ENCODE measurements at regions not wholly inside any gene's neighbourhood (a gene's known extent, or its start where the extent isn't known, plus 50 kb on each side); places are given as distances from the start of the nearest gene placed in this dataset.
"Not testable (repeated sequence)": the region's sequence is repeated elsewhere in the genome, so short reads cannot be mapped to it uniquely, and the experiment has no call there.

DNA sequence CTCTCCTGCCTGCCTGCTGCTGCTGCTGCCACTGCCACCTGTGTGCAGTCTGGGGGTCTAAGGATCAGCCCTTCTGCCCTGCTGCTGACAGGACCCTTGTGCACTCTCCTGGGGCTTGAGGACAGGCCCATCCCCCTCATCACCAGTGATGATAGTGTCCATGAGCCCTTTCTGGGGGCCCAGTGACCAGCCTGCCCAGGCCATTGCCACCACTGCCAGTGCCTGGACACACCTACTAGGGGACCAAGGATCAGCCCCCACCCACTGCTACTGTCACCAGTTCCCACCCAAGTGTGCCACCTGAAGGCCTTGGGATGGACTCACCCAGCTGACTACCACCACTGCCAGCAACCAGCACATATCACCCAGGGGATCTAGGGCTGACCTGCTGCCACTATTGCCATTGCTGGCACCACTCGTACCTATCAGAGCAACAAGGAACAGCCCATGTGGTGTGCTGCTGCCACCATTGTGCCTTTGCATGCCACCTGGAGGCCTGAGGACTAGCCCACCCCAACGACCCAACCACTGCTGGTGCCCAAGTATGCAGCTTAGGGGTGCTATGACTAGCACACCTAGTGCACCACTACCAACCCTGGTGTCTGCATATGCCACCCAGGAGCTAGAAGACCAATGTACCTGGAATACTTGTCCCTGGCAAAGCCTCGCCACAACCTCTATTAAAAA, 994.3 kb downstream of the PCDH17 start:
- DNase-seq (ENCODE audit: low read depth), result no peak

DNA sequence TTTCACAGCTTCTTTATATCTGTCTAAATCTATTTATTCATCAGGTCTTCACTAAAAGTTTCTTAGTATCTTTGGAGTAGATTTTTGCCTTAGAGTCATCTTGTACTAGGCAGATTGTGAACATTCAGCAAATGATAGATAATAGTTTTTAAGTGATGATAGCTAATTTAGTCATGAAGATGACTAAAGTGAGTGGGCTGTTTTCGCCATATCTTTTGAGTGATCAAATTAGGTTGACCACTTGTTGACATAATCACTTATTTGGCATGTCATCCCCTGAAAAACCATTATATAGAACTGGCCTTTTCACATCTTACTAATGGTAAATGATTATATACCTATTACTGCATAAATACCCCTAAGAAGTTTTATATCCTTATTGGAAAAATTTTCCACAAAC, 999.2 kb downstream of the PCDH17 start:
- no peak for DNase-seq (ENCODE audit: low read depth)

DNA sequence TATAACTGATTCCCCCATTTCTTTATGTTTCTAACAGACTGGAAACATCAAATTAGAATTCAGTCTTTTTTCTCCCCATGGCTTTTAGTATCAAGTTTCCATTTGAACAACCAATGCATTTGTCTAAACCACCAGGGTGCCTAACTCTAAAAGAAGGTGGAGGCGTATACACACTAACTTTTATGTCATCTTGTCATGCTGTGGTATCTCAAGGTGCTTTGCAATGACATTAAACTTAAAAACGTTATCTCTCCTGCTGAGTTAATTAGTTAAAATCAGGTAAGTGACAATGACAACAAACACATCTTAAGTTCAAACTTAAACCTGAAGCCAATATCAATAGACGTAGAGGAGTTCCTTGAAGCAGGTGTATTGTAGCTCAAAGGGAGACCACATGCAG, 1001.7 kb downstream of the PCDH17 start:
- DNase-seq (ENCODE audit: low read depth), result no peak

DNA sequence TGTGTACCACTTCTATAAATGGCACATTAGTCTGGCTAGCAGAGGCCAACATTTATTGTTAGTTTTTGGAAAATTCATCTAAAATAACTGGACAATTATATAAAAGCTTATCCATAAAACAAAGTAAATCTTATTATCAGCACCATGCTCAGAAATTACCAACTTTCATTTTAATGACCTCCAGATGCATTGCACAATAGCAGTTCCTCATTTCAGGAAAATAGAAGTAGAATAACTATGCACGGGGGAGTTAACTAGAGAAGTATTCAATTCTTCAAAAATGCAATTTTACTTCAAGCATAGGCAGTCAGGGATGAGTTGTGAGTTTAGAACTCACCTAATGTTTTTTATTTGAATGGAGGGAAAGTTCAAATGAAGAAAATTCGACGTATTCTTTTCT, 1023.5 kb downstream of the PCDH17 start:
- DNase-seq (ENCODE audit: low read depth), result no peak

DNA sequence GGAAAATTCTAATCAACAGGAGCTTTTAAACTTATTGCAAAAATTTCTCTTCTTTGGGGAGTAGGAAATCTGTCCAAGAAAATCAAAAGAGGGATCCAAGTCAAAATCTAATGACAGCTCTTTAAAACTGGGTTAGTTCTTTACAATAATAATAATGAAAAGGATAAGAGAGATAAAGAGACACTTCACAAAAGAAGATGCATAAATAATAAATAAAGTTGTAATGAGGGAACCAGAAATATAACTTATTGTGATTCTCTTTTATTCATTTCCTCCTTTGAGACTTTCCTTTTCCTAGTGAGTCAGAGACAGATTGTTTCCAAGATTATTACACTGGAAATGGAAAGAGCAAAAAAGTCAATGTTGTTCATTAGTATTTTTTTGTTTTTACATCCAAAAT, 1029.3 kb downstream of the PCDH17 start:
- no peak for DNase-seq (ENCODE audit: low read depth)

DNA sequence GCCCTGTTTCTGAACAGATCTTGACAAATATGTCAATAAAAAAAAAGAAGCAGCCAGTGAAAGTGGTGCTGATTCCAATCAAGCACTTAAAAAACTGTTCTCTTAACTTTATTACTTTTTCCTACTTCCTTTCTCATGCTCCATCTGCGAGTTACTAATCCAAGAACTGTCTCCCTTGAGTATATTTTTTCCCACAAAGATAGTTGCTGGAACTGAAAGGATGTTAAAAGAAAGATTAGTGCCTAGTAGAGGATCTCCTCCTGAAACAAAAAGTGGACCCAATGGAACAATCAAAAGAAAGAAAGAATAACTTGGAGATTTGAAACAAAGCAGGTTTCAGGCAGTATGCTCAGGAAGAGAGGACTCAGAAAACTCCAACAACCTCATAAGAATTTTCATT, 1034.8 kb downstream of the PCDH17 start:
- DNase-seq (ENCODE audit: low read depth), result no peak

DNA sequence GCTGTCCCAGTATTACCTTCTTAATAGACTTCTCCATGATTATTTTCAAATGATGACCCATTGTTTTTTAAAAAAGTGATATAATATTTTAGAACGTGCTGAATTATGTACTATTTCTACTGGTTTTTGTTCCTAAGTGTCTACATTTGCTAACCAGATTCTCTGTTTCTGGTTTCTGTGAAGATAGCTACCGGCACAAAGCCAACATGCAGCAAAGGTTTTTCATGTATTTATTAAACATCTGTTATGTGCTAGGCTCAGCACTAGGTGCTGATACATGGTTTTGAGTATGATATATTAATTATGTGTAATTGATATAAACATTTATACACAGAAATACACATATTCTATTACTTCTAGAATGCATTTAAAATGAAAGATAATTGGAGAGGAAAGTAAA, 1035.6 kb downstream of the PCDH17 start:
- DNase-seq (ENCODE audit: low read depth), result no peak

DNA sequence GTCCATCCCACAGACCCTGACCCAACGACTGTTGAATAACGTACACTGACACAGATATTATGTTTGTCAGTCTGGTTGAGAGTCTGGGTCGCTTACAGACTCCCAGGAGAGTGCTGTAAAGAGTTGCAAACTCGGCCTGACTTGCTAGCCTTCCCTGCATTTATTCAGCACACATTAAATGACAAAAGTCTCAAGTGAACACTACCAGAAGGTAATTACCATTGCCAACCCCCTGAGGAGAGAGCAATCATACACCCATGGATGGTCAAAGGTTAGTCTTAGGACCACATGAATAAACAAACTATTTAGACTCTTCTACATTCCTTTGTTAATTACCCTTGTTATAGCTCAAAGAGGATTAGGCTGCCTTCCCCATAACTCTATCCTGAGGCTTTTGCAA, 1048.6 kb downstream of the PCDH17 start:
- no peak for DNase-seq (ENCODE audit: low read depth)

DNA sequence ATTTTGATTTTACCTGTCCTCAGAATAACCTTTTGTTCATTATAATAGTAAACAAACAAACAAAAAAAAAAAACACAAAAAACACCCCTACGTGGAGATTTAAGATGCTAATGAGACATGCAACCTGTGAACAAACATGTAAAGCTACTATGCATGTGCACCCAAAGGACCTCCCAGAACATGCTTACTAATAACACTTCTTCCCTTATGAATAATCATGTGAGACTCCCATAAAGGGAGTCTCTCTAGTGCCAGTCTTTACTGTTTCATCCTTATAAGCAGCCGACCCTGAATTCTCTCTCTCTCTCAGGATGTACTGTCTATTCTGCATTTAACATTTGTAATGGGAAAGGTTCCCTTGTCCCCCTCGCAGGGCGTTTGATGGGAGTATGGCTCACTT, 1051.1 kb downstream of the PCDH17 start:
- DNase-seq (ENCODE audit: low read depth), result no peak

DNA sequence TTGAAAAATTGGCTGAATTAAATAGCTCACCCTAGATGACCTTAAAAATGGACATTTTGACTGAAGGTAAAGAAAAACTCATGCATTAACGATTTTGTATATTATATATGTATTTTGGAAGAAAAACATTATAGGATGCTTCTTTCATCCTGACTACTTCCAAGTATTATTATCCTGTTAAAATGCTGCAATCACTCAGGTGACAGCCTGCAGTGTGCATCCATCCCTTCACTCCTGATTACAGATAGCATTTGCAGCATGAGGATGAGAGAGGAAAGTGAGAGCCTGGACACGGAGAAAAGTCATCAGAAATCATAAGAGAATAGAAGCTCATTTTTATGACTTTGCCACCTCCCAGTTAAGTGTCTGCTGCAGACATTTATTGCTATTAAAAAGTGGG, 1055.6 kb downstream of the PCDH17 start:
- no peak for DNase-seq (ENCODE audit: low read depth)

DNA sequence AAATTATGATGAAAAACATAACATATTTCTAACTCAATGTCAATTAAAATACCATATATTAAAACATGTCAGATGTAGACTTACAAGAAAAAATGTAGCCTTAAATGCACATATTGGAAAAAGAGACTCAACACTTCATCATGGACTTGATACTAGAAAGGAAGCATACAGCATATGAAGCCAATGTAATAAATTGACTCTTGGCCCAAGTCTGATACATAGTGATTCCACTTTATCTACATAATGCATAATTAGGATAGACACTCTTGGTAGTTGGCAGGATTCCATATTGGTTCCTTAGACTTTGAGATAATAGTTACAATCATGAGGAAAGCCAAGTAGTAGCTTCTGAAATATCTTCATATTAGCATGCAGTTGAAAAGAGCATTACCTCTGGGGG, 1067.0 kb downstream of the PCDH17 start:
- no peak for DNase-seq (ENCODE audit: low read depth)

DNA sequence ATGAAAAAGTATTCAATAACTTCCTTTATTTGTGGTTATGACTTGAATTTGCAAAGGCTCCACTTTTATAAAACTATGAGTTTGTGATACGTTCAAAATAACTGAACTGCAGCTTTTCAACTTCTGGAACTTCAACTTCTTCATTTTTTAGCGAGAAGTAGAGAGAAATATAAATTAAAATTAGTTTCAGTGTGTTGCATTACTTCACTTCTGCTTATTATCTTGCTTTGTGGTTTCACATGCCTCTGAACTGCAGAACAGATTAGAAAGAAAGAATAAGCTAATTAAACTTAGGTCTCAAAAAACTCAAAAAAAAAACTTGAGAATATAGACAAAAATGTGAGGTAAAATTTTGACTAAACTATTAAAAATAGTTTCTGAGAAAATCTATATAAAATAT, 1073.4 kb downstream of the PCDH17 start:
- DNase-seq (ENCODE audit: low read depth), result no peak

DNA sequence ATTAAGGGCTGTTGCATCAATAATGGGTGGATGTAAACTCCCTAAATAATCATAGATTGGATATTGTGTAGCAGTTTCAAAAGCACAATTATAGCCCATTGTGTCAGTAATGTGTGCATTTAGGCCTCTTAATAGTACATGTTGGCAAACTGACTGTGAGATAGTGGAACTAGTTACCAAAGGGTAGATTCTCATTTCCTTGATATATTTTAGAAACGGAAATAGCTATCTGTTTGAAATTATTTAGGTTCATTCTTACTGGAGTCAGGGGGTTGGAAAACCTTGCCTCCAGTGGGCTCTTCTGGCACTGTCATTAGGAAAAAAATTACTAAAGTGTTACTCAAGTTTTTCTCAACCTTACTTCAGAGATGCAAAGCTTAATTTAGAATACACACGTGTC, 1074.9 kb downstream of the PCDH17 start:
- no peak for DNase-seq (ENCODE audit: low read depth)

DNA sequence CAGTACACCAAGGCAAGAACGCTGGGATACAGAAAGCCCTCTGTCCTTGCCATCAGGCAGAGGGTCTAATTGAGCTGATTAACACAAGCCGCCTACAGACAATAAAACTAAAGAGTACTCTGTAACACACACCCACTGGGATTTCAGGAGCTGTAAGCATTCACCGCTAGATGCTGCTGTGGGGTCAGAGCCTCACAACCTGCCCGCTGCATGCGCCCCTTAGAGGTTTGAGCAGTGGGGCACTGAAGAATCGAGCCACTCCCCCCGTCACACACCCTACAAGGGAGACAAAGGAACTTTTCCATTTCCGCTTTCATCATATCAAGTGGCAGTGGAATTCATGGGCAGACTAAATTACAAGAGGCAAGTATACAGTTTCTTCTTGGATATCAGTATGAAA, 1080.6 kb downstream of the PCDH17 start:
- DNase-seq (ENCODE audit: low read depth), result no peak

DNA sequence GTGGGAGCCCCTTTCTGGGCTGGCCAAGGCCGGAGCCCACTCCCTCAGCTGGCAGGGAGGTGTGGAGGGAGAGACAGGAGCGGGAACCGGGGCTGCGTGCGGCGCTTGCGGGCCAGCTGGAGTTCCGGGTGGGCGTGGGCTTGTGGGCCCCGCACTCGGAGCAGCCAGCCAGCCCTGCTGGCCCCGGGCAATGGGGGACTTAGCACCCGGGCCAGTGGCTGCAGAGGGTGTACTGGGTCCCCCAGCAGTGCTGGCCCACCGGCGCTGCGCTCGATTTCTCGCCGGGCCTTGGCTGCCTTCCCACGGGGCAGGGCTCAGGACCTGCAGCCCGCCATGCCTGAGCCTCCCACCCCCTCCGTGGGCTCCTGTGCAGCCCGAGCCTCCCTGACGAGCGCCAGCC, 1082.5 kb downstream of the PCDH17 start:
- not testable (repeated sequence) for DNase-seq (ENCODE audit: low read depth)

DNA sequence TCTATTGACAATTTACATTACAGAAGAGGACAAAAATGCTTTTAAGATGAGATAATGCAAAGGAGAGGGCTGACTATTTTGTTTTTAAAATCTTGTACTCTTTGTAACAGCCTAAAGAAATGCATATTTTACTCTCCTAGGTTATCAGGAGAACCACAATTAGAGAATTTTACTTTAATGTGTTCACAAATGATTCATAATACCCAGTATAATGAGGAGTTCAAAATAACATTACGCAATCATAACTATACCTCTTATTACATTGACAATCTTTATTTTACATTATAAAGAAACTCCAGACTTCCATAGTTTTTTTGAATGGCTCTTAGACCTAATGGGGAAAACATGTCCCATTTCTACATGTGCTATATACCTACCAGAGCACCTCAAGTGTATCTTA, 1089.7 kb downstream of the PCDH17 start:
- DNase-seq (ENCODE audit: low read depth), result no peak

DNA sequence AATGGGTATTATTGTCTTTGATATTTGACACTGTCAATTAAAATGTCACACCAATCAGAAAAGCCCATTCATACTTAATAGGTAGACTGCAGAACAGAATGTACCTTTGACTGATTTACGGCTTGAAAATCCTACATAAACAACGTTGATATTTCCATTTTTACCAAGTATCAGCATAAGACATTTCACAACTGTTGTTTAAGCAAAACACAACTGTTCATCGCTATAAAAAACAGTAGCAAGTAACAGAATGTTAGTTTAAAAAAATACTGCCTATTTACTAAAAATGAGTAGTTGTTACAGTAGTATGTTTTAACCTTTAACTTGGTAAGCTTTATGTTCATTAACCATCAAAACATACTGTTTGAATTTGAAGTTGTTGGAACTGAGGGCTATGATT, 1096.6 kb downstream of the PCDH17 start:
- no peak for DNase-seq (ENCODE audit: low read depth)

DNA sequence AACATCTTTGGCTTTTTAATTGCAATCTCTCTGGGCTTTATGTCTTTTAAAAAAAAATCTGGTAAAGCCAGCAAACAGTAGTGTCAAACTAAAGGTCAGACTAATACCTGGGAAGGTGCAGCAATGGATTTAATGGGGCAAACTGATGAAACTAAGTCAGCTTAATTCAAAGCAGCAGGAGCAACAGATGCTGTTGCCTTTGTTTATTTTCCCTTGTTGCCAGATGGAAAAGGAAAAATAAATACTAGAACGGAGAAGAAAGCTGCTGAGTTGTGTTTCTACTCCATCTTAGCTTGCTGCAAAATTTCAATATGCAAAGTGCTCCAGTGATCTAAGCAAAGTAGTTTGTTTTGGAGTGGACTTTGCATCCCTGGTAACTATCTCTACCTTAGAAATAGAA, 1097.8 kb downstream of the PCDH17 start:
- no peak for DNase-seq (ENCODE audit: low read depth)

DNA sequence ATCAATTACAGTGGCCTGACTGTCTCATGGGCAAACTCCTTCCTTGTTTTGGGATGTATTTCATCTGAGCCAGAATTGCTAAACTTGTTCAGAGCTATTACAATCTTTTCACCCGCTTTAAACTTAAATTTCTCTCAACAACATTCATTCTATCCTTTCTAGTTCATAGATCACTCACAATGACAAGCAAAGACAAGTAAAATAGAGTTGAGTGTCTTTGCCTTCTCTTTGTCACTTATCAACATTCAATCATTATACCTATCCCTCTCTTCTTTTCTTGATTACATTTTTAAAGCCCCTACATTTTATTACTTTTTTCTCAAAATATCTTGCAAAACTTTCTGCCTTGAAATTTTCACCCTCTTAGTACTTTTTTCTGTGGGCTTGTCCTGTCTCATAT, 1113.1 kb downstream of the PCDH17 start:
- DNase-seq (ENCODE audit: low read depth), result no peak

DNA sequence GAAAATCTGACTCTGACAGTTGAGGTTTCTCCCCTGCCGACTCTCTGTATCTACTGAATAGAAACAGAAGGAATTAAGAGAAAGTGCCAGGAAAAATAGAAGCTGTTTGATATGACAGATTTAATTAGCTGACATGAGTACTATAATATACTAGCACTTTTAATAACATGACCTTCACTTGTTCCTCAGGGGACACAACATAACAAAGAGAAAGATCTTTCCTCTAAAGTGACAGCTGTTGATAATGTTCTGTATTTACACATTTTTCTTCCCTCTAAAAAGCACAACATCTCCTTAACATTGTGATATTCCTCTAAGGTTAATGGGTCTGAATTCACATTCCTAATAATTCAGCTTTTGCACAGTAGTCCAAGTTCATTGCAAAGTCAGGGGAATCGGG, 1136.0 kb downstream of the PCDH17 start:
- no peak for DNase-seq (ENCODE audit: low read depth)

DNA sequence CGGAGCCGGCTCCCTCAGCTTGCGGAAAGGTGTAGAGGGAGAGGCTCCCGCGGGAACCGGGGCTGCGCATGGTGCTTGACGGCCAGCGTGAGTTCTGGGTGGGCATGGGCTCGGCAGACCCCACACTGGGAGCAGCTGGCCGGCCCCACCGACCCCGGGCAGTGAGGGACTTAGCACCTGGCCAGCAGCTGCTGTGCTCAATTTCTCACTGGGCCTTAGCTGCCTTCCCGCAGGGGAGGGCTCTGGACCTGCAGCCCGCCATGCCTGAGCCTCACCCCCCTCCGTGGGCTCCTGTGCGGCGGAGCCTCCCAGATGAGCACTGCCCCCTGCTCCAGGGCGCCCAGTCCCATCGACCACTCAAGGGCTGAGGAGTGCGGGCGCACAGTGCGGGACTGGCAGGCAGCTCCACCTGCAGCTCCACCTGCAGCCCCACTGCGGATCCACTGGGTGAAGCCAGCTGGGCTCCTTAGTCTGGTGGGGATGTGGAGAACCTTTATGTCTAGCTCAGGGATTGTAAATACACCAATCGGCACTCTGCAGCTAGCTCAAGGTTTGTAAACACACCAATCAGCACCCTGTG, 1141.8 kb downstream of the PCDH17 start:
- DNase-seq (ENCODE audit: low read depth), result no peak

DNA sequence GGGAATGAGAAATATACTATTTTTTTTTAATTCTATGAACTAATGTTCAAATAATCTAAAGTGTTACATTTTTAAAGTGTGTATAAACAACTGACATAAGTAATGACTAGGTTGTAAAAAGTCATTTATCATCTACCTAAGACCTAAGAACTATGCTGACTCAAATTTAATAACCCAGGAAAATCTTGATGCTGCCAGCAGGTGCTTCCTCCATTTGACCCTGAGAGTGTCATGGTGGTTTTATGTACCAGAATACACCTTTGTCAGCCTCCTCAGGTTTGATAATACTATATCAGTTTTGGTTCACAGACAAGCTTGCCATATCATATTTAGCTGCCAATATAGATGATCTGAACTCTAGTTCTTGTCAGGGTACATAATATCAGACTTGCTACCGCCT, 1151.2 kb downstream of the PCDH17 start:
- no peak for DNase-seq (ENCODE audit: low read depth)

DNA sequence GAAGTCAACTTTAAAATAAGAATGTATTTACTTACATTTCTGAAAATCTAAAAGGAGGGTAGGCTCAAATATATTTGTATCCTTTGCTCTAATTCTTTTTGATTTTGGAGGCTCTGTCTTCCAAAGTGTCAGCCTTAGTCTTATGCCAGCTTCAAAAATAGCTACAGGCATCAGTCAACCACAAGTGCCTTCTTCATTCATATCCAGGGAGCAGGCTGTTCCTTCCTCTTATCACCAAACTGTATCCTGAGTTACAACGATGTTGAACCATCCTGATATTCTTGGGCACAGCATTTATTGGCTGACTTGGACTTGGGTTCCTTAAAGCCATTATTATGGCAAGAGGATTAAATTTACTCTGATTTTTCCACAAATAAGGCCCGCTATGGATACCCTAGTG, 1161.3 kb downstream of the PCDH17 start:
- DNase-seq (ENCODE audit: low read depth), result no peak

DNA sequence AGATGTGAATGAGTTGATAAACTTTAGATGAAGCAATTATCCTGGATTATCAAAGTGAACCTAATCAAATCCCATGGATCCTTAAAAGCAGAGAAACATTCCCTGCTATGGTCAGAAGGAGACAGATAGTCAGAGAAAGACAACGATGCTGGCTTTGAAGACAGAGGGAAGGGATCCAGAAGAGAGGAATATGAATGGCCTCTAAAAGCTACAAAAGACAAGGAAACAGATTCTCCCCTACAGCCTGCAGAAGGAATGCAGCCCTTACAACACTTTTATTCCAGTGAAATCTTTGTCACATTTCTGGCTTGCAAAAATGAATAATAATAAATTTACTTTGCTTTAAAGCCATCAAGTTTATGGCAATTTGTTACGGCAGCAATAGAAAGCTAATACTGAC, 1164.2 kb downstream of the PCDH17 start:
- DNase-seq (ENCODE audit: low read depth), result no peak

Measured in stimulated activated CD8-positive, alpha-beta memory T cell treated with anti-CD3 and anti-CD28 coated beads, Interleukin-12 subunit alpha, Interleukin-12 subunit beta, amount 100 ng/mL, for 1 hour (primary cell).